Panc1 (cell line): ENCODE measurements at regions not wholly inside any gene's neighbourhood (a gene's known extent, or its start where the extent isn't known, plus 50 kb on each side); places are given as distances from the start of the nearest gene placed in this dataset.
"Not testable (repeated sequence)": the region's sequence is repeated elsewhere in the genome, so short reads cannot be mapped to it uniquely, and the experiment has no call there.

ENCODE experiments used
- ATAC-seq: fragments of 200-7000 bp; cut with Tn5 transposase; 2 replicates; pipeline ENCODE4 v1.9.1; 2020; ENCODE audit warnings: mild to moderate bottlenecking, moderate library complexity
- BruUV-seq: library from RNA; stranded (reverse); fragments of 400-500 nt; replicated peaks from 2 replicates; lab custom pipeline; 2021; lab: Mats Ljungman, UMichigan
- CTCF ChIA-PET: fragments of 300-600 bp; sonication (Branson Sonifier 250); formaldehyde crosslinking; loops from one replicate; lab custom pipeline; 2022; ENCODE audit warnings: antibody characterized with exemption; lab: Charles Lee
- POLR2A ChIA-PET: fragments of 300-600 bp; sonication (Branson Sonifier 250); formaldehyde crosslinking; loops from one replicate; lab custom pipeline; 2022; ENCODE audit warnings: antibody characterized with exemption; lab: Charles Lee
- DNase-seq: peaks from one replicate; pipeline ENCODE4 v3.0.0-alpha.2; 2010; ENCODE audit warnings: low read depth, low spot score
- H3K27ac ChIP-seq: 2 replicates; pipeline ENCODE4 v1.5.1; 2011; ENCODE audit warnings: mild to moderate bottlenecking, low read length, inconsistent platforms
- H3K27me3 ChIP-seq: fragments of 200-500 bp; sonication (Bioruptor generic); 2 replicates; pipeline ENCODE4 v1.6.0; 2014; ENCODE audit warnings: low read length, inconsistent platforms; ENCODE audit not compliant: control insufficient read depth, insufficient read depth
- H3K36me3 ChIP-seq: fragments of 200-500 bp; sonication (Bioruptor generic); 2 replicates; pipeline ENCODE4 v1.5.1; 2014; ENCODE audit warnings: inconsistent platforms, mild to moderate bottlenecking, low read length, moderate library complexity; ENCODE audit not compliant: control insufficient read depth, insufficient read depth
- H3K4me1 ChIP-seq: 2 replicates; pipeline ENCODE4 v1.5.1; 2011; ENCODE audit warnings: inconsistent platforms, mild to moderate bottlenecking, low read length, moderate library complexity; ENCODE audit not compliant: control insufficient read depth, insufficient read depth
- H3K4me3 ChIP-seq, 2 experiments: 2 replicates each; pipeline ENCODE4 v1.5.1; 2011 to 2012; ENCODE audit warnings: low read depth in 2 of 2, low read length in 2 of 2, mild to moderate bottlenecking in 2 of 2, inconsistent platforms in 1 of 2, moderate library complexity in 1 of 2
- H3K9me3 ChIP-seq: fragments of 200-500 bp; sonication (Bioruptor generic); 2 replicates; pipeline ENCODE4 v1.5.1; 2014; ENCODE audit warnings: low read depth, mild to moderate bottlenecking, inconsistent platforms, low read length, moderate library complexity; ENCODE audit not compliant: control insufficient read depth, insufficient read depth
- in situ Hi-C: cut with HindIII; loops from 2 replicates; pipeline ENCODE4 v1.10.0; 2016; ENCODE audit warnings: low sequenced_read_pairs, low pct_unique_long_range_greater_than_20kb
- intact Hi-C: fragments of 100-400 bp; cut with micrococcal nuclease; formaldehyde crosslinking; loops from one replicate; pipeline ENCODE4 v1.10.0; 2022; ENCODE audit not compliant: unreplicated experiment

DNA sequence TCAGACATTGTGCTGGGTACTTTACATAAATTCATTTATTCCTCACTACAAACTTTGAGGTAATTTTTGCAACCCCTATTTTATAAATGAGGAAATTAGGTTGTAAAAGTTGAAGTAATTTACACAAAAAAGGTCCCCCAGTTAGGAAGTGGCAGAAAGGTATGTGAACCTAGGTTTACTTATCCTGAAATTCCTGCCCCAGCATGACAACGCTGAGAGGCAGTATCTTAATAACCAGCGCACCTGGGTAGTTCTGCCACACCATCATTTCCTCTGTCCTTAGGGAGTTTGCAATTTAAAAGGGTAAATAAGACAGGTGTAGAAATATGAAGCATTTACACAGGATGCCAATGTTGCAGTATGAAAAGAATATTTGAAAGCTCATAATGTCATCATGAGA lies 102.9 kb upstream of the NBPF8 start:
- H3K9me3 ChIP-seq, H3K27me3 ChIP-seq, DNase-seq, H3K27ac ChIP-seq, H3K4me3 ChIP-seq, in situ Hi-C loops, H3K4me1 ChIP-seq, intact Hi-C loops, ATAC-seq, POLR2A ChIA-PET, CTCF ChIA-PET, H3K36me3 ChIP-seq: not testable (repeated sequence)
- TSS peak; percentile 88 for BruUV-seq

DNA sequence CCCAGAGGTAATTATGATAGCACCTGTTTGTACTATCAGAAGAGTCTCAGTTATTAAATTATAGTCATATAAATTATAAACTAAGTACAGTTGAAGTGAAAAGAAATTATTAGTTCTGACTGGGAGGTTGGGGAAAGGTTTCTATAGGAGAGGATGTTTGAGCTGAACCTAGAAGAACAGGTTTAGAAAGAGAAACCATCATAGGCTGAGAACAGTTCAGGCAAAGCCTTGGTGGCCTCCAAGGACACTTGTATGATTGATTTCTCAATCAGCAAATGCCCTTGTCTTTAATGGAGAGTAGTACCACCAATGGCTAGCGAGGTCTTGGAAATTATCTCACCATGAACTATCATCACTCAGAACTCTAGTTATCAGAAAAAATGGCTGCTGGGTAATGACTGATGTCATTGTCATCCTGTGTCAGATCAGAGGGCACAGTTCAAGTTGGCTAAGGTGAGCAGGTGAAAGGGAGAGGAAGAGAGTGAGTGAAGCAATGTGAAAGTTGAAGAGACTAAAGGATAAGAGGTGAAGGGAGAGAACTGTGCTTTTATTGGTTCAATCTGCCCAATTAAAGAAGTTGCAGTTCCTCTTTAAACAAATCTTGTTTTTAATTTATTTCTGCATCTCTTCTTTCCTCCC lies 105.8 kb upstream of the NBPF8 start:
- intact Hi-C loops, DNase-seq, ATAC-seq, in situ Hi-C loops, H3K27ac ChIP-seq, H3K4me3 ChIP-seq, H3K36me3 ChIP-seq, POLR2A ChIA-PET, H3K9me3 ChIP-seq, H3K4me1 ChIP-seq, CTCF ChIA-PET, BruUV-seq, H3K27me3 ChIP-seq: not testable (repeated sequence)

DNA sequence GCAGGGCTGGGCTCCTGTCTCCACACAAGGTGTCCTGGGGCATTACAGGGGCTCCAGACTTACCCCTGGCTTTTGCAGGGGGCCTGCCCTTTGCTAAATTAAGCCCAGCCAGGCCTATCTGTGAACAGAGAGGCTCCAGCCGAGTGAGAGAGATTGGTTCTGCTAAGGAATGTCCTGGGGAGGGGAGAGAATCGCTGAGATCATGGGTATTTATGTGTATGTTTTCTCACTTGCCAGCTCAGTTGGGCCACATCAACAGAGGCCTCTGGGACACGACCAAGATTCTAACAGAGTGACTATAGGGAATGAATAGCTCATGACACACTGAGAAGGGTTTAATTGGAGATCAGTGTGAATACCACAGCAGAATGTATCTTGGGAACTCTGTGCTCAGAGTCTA lies 109.8 kb upstream of the NBPF8 start:
- H3K36me3 ChIP-seq, CTCF ChIA-PET, H3K4me1 ChIP-seq, H3K27me3 ChIP-seq, in situ Hi-C loops, POLR2A ChIA-PET, ATAC-seq, H3K27ac ChIP-seq, H3K4me3 ChIP-seq, DNase-seq, intact Hi-C loops, H3K9me3 ChIP-seq, BruUV-seq: not testable (repeated sequence)

DNA sequence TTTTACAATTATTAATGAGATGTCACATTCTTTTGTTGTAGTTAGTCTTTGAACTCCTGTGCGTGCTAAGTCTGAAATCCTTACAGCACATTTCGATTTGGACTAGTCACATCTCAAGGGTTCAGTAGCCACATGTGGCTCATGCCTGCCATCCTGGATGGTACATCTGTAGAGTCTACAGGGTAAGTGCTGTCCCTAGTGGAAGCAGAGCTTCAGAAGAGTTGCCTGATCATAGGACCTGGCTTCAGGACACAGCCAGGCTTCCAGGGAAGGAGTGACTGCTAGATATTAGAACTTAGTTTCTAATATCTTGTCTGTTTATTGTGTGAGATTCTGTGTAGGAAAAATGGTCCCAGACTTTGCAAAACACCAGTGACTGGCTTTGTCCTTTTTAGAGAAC lies 110.5 kb upstream of the NBPF8 start:
- CTCF ChIA-PET, H3K4me1 ChIP-seq, BruUV-seq, H3K4me3 ChIP-seq, POLR2A ChIA-PET, H3K27ac ChIP-seq, H3K36me3 ChIP-seq, H3K9me3 ChIP-seq, in situ Hi-C loops, DNase-seq, intact Hi-C loops, H3K27me3 ChIP-seq: not testable (repeated sequence)
- peak; percentile 72 for ATAC-seq

DNA sequence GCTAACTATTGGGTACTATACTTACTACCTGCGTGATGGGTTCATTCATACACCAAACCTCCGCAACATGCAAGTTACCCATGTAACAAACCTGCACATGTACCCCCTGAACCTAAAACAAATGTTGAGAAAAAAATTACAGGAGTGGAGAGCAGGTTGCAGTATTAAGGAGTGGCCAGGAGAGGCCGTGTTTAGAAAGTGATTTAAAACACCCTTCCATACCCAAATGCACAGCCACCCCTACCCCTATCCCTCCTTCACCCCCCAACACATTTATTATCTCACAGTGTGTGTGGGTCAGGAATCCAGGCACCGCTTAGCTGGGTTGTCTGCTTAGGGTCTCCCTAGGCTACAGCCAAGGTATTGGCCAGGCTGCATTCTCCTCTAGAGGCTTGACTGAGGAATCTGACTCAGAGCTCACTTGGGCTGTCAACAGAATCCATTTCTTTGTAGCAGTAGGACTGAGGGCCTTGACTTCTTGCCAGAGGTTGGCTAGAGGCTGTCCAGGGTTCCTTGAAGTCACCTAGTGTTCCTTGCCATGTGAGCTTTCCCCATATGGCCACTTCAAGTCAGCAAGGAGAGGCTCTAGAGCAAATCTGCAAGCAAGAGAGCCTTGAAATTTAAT lies 115.3 kb upstream of the NBPF8 start:
- POLR2A ChIA-PET, intact Hi-C loops, CTCF ChIA-PET, H3K27ac ChIP-seq, H3K4me3 ChIP-seq, H3K4me1 ChIP-seq, H3K9me3 ChIP-seq, in situ Hi-C loops, H3K27me3 ChIP-seq, DNase-seq, BruUV-seq, H3K36me3 ChIP-seq: not testable (repeated sequence)
- peak; percentile 65 for ATAC-seq

DNA sequence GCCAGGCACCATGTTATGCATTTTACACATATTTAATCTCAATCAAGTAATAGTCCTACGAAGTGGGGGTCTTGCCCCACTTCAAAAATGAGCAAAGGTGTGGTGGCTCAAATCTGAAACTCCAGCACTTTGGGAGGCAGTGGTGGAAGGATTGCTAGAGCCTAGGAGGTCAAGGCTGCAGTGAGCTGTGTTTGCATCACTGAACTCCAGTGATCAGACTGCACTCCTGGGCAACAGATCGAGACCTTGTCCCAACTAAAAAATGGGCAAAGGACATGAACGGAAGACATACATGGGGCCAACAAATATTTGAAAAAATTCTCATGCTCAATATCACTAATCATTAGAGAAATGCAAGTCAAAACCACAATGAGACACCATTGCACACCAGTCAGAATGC lies 116.3 kb upstream of the NBPF8 start:
- H3K4me1 ChIP-seq, H3K9me3 ChIP-seq, in situ Hi-C loops, ATAC-seq, DNase-seq, intact Hi-C loops, BruUV-seq, CTCF ChIA-PET, H3K4me3 ChIP-seq, POLR2A ChIA-PET, H3K36me3 ChIP-seq, H3K27ac ChIP-seq, H3K27me3 ChIP-seq: not testable (repeated sequence)

DNA sequence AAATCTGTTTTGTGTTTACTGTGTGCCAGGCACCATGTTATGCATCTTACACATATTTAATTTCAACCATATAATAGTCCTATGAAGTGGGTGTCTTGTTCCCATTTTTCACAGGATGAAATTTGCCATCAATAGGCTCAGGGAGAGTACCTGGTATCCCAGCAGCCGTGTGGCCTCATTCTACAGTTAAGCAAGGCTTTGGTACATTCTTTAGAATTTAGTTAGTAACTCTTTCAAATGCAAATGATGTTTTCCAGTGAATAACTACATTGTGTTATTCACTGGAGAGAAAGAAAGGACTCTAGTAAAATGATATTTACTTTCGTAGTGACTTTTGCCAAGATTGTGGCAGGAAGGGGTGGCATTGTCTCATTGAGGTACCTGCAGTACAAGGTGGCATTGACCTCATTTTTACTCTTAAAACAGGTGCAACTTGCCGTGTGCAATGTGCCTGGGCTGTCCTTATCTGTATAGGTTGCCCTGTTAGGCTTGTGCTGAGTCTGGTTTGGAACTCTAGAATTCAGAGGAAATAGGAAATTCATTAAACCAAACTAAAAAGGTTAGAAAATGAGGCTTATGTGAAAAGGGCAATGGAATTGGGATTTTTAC lies 117.4 kb upstream of the NBPF8 start:
- H3K36me3 ChIP-seq, H3K4me3 ChIP-seq, DNase-seq, H3K9me3 ChIP-seq, POLR2A ChIA-PET, H3K4me1 ChIP-seq, BruUV-seq, H3K27me3 ChIP-seq, in situ Hi-C loops, ATAC-seq, H3K27ac ChIP-seq, CTCF ChIA-PET, intact Hi-C loops: not testable (repeated sequence)
